ENCODE measurements at regions not wholly inside any gene's neighbourhood (a gene's known extent, or its start where the extent isn't known, plus 50 kb on each side); places are given as distances from the start of the nearest gene placed in this dataset.

- no peak for DNase-seq (ENCODE audit: low spot score)
- Histone ChIP-seq H3K9me3 (ENCODE audit: low read depth, low read length, poor library complexity, severe bottlenecking) (no peaks in the 10 kb centered on the region), H3K36me3 (ENCODE audit: insufficient read depth, low read length, poor library complexity, severe bottlenecking) (no peaks in the 10 kb centered on the region), H3K4me3 (ENCODE audit: low read depth, low read length, poor library complexity, severe bottlenecking) (no peak overlapping the region), H3K27me3 (replicated peaks; ENCODE audit: insufficient read depth, low read depth, low read length, poor library complexity) (no peaks in the 10 kb centered on the region), H3K4me1 (ENCODE audit: insufficient read depth, low read length, poor library complexity, severe bottlenecking) (no peaks in the 10 kb centered on the region), H3K27ac (ENCODE audit: low read depth, low read length, poor library complexity, severe bottlenecking) (no peak overlapping the region)
- intact Hi-C loops (cut with micrococcal nuclease; ENCODE audit: unreplicated experiment) = no loop called here
- TF ChIP-seq, protein P1, sequence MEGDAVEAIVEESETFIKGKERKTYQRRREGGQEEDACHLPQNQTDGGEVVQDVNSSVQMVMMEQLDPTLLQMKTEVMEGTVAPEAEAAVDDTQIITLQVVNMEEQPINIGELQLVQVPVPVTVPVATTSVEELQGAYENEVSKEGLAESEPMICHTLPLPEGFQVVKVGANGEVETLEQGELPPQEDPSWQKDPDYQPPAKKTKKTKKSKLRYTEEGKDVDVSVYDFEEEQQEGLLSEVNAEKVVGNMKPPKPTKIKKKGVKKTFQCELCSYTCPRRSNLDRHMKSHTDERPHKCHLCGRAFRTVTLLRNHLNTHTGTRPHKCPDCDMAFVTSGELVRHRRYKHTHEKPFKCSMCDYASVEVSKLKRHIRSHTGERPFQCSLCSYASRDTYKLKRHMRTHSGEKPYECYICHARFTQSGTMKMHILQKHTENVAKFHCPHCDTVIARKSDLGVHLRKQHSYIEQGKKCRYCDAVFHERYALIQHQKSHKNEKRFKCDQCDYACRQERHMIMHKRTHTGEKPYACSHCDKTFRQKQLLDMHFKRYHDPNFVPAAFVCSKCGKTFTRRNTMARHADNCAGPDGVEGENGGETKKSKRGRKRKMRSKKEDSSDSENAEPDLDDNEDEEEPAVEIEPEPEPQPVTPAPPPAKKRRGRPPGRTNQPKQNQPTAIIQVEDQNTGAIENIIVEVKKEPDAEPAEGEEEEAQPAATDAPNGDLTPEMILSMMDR (conservative IDR thresholded peaks at IDR 0.05; ENCODE audit: low read depth, low read length) = no peak
- no peak for TF ChIP-seq EZH2 (IDR thresholded peaks at IDR 0.05; ENCODE audit: borderline replicate concordance, low read depth, low read length, poor library complexity, severe bottlenecking)
- CTCF ChIA-PET = no interaction called here
- no TSS peak for BruUV-seq (replicated peaks)
- POLR2A ChIA-PET (ENCODE audit: low non-redundant PET) = no interaction called here
These were observed 170.8 kb downstream of the ATG4C start for GRCh38 chr1:62954758-62955157.

DNA sequence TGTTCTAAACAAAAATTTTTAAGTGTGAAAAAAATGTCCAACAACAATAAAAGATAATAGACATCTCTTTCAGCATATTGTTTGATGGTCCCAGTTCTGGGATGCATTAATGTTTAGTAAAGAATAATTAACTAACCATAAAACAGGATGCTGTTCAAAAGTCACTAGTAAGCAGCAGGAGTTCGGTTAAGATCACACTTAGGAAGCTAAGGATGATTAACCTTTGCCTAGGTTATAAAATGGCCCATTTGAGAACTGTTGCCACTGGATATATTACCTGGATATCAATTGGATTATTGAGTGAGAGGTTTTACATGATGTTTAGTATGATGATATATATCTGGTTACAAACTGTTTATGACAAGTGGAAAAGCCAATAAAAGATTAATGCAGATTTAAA is 171.7 kb downstream of the ATG4C start:
- H3K4me3 ChIP-seq (ENCODE audit: low read depth, low read length, poor library complexity, severe bottlenecking) = no peak overlapping the region
- no peak overlapping the region for H3K27ac ChIP-seq (ENCODE audit: low read depth, low read length, poor library complexity, severe bottlenecking)
- no peaks in the 10 kb centered on the region for H3K36me3 ChIP-seq (ENCODE audit: insufficient read depth, low read length, poor library complexity, severe bottlenecking)
- intact Hi-C loops (cut with micrococcal nuclease; ENCODE audit: unreplicated experiment) = no loop called here
- no peak for TF ChIP-seq EZH2 (IDR thresholded peaks at IDR 0.05; ENCODE audit: borderline replicate concordance, low read depth, low read length, poor library complexity, severe bottlenecking)
- TF ChIP-seq, protein P1 (conservative IDR thresholded peaks at IDR 0.05; ENCODE audit: low read depth, low read length) = no peak
- H3K4me1 ChIP-seq (ENCODE audit: insufficient read depth, low read length, poor library complexity, severe bottlenecking) = no peaks in the 10 kb centered on the region
- BruUV-seq (replicated peaks) = no TSS peak
- H3K27me3 ChIP-seq (replicated peaks; ENCODE audit: insufficient read depth, low read depth, low read length, poor library complexity) = no peaks in the 10 kb centered on the region
- ChIA-PET CTCF (no interaction called here), POLR2A (ENCODE audit: low non-redundant PET) (no interaction called here)
- H3K9me3 ChIP-seq (ENCODE audit: low read depth, low read length, poor library complexity, severe bottlenecking) = no peaks in the 10 kb centered on the region
- DNase-seq (ENCODE audit: low spot score) = no peak

- DNase-seq (ENCODE audit: low spot score) = peak; percentile 60
- no peak for TF ChIP-seq EZH2 (IDR thresholded peaks at IDR 0.05; ENCODE audit: borderline replicate concordance, low read depth, low read length, poor library complexity, severe bottlenecking)
- TF ChIP-seq, protein P1 (conservative IDR thresholded peaks at IDR 0.05; ENCODE audit: low read depth, low read length) = no peak
- no TSS peak for BruUV-seq (replicated peaks)
- ChIA-PET CTCF (interaction anchor here (0.9 kb wide), 1 partner anchor 187 kb away, joined by 3 read pairs; no protein-coding TSS in a partner anchor), POLR2A (ENCODE audit: low non-redundant PET) (no interaction called here)
- no peaks in the 10 kb centered on the region for H3K9me3 ChIP-seq (ENCODE audit: low read depth, low read length, poor library complexity, severe bottlenecking)
- H3K27ac ChIP-seq (ENCODE audit: low read depth, low read length, poor library complexity, severe bottlenecking) = no peak overlapping the region
- H3K4me3 ChIP-seq (ENCODE audit: low read depth, low read length, poor library complexity, severe bottlenecking) = no peak overlapping the region
- intact Hi-C loops (cut with micrococcal nuclease; ENCODE audit: unreplicated experiment) = loop anchor here (10.0 kb wide), 1 partner anchor 183 kb away; no protein-coding TSS in a partner anchor
- H3K36me3 ChIP-seq (ENCODE audit: insufficient read depth, low read length, poor library complexity, severe bottlenecking) = no peaks in the 10 kb centered on the region
- peaks cover 17% of the 10 kb centered on the region for H3K4me1 ChIP-seq (ENCODE audit: insufficient read depth, low read length, poor library complexity, severe bottlenecking)
- no peaks in the 10 kb centered on the region for H3K27me3 ChIP-seq (replicated peaks; ENCODE audit: insufficient read depth, low read depth, low read length, poor library complexity)
These were observed 178.3 kb downstream of the ATG4C start for GRCh38 chr1:62962014-62962812.

Data from A673 (cell line).